Mucosa of descending colon (tissue), 3 donors: ENCODE measurements at regions not wholly inside any gene's neighbourhood (a gene's known extent, or its start where the extent isn't known, plus 50 kb on each side); places are given as distances from the start of the nearest gene placed in this dataset.

Source experiments
- ATAC-seq: fragments of 200-7000 bp; cut with Tn5 transposase; one replicate; pipeline ENCODE4 v1.9.1; 2020; ENCODE audit warnings: mild to moderate bottlenecking, moderate library complexity
- DNase-seq, 3 donors: peaks; one replicate each; pipeline ENCODE4 v3.0.0-alpha.2; 2020
- H3K36me3 ChIP-seq: fragments of 200-600 bp; one replicate; pipeline ENCODE4 v1.8.0; 2021; ENCODE audit warnings: low read depth, mild to moderate bottlenecking
- H3K4me1 ChIP-seq: fragments of 200-600 bp; one replicate; pipeline ENCODE4 v1.8.0; 2021; ENCODE audit warnings: low read depth, mild to moderate bottlenecking
- H3K4me3 ChIP-seq: fragments of 200-600 bp; one replicate; pipeline ENCODE4 v1.8.0; 2021; ENCODE audit warnings: mild to moderate bottlenecking
- H3K9me3 ChIP-seq: fragments of 200-600 bp; one replicate; pipeline ENCODE4 v1.8.0; 2021; ENCODE audit warnings: mild to moderate bottlenecking
- intact Hi-C, 2 donors: fragments of 100-400 bp; cut with DNase I in 1 of 2; cut with micrococcal nuclease in 1 of 2; formaldehyde crosslinking; loops; one replicate each; pipeline versions ENCODE4 v1.11.0 to v1.11.1; 2022; cut with DNase I, micrococcal nuclease
- TF ChIP-seq, protein P1 (sequence below): fragments of 200-600 bp; IDR thresholded peaks from one replicate; pipeline ENCODE4 v1.8.0; 2022; ENCODE audit warnings: antibody characterized with exemption, mild to moderate bottlenecking
- donor health status: DM: no; HTN: no; CAD: no; lungs with moderate emphysema.
- donor health status: DM: no; HTN: no; CAD: no.
- donor health status: DM: no; HTN: yes; CAD: no.

DNA sequence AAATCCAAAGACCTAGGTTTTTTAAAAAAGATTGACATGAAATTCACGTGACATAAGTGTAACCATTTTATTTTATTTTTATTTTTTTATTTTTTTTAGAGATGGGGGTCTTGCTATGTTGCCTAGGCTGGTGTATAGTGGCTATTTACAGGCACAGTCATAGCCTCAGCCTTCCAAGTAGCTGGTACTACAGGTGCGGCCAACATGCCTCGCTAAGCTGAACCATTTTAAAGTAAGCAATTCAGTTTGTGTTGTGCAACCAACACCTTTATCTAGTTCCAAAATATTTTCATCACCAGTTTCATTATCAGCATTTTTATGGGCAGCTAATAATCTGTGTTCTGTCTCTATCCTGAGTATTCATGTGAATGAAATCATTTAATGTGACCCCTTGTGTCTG, 107.5 kb upstream of the ENPEP start:
- H3K9me3 ChIP-seq = no peaks in the 10 kb centered on the region
- no peaks in the 10 kb centered on the region for H3K36me3 ChIP-seq
- no peak overlapping the region for H3K4me3 ChIP-seq
- TF ChIP-seq, protein P1, sequence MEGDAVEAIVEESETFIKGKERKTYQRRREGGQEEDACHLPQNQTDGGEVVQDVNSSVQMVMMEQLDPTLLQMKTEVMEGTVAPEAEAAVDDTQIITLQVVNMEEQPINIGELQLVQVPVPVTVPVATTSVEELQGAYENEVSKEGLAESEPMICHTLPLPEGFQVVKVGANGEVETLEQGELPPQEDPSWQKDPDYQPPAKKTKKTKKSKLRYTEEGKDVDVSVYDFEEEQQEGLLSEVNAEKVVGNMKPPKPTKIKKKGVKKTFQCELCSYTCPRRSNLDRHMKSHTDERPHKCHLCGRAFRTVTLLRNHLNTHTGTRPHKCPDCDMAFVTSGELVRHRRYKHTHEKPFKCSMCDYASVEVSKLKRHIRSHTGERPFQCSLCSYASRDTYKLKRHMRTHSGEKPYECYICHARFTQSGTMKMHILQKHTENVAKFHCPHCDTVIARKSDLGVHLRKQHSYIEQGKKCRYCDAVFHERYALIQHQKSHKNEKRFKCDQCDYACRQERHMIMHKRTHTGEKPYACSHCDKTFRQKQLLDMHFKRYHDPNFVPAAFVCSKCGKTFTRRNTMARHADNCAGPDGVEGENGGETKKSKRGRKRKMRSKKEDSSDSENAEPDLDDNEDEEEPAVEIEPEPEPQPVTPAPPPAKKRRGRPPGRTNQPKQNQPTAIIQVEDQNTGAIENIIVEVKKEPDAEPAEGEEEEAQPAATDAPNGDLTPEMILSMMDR = no peak
- H3K4me1 ChIP-seq = no peaks in the 10 kb centered on the region
- intact Hi-C loops = no loop called here
- no peak for DNase-seq
- no peak for ATAC-seq

DNA sequence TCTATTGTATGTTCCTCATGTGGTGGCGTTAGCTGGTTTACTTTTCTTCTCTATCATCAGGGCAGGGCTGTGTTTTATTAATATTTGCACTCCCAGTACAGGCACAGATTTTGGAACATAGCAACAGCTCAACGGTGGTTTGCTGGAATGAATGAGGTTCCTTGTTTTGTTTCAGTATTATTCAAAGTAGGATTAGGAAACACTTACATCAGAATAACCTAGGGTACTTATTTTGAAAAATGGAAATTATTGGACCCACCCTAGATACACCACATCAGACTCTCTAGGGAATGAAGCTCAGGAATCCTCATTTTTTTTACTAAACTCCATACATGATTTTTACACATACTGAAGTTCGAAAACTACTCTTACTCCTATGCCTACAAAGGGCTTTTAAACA, 108.8 kb upstream of the ENPEP start:
- no peak for DNase-seq
- TF ChIP-seq, protein P1 = no peak
- intact Hi-C loops = no loop called here

DNA sequence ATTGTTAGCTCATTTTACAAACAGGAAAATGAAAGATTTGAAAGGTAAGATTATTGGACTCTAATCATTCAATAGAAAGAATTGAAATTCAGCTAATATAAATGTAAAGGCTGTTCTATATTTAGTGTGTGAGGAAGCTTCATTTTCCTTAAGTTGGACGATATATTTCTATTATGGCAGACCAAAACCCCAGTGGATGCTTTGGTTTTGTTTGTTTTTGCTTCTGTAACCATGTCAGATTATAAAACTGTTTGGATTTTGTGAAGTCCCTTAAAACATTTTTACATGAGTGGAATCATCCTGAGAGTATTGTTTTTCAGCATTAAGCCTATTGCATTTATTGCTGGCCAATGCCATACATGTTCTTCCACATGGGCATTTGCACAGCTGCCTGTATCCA, 110.2 kb upstream of the ENPEP start:
- ATAC-seq = no peak
- Histone ChIP-seq H3K36me3 (no peaks in the 10 kb centered on the region), H3K4me1 (no peaks in the 10 kb centered on the region), H3K9me3 (no peaks in the 10 kb centered on the region), H3K4me3 (no peak overlapping the region)
- no peak for DNase-seq
- TF ChIP-seq, protein P1 = no peak
- intact Hi-C loops = no loop called here

More for the DNA sequence above, 108.8 kb upstream of the ENPEP start:
- Histone ChIP-seq H3K4me3 (no peak overlapping the region), H3K9me3 (no peaks in the 10 kb centered on the region), H3K36me3 (no peaks in the 10 kb centered on the region), H3K4me1 (no peaks in the 10 kb centered on the region)
- ATAC-seq = no peak

DNA sequence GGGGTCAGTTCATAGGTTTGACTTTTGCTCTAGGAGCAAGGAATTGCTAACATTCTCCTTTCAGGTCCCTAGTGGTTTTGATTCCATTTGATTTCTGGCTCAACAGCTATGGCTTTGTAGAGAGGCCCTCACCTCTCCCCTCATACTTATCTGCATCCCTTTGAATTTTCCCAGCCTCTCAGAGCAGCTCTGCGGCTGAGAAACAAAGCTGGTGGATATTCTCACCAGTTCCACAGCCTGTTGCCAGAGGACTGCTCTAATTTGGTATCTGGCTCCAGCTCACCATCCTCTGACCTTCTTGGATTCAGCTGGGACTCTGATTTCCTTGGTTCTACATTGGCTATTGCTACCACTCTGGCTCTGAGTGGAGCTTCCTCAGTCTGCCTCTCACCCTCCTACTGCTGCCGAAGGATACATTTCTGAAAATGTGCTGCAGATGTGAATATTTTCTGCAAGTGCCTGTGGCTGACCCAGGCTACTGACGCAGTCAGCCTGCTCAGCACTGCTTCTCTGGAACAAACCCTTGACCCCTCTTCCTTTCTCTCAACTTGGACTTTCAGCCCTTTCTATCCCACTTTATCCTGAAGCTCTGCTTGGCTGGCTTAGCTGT, 110.9 kb upstream of the ENPEP start:
- intact Hi-C loops = no loop called here
- H3K9me3 ChIP-seq = no peaks in the 10 kb centered on the region
- H3K4me3 ChIP-seq = no peak overlapping the region
- no peaks in the 10 kb centered on the region for H3K4me1 ChIP-seq
- DNase-seq = no peak
- no peaks in the 10 kb centered on the region for H3K36me3 ChIP-seq
- TF ChIP-seq, protein P1 = no peak
- no peak for ATAC-seq

DNA sequence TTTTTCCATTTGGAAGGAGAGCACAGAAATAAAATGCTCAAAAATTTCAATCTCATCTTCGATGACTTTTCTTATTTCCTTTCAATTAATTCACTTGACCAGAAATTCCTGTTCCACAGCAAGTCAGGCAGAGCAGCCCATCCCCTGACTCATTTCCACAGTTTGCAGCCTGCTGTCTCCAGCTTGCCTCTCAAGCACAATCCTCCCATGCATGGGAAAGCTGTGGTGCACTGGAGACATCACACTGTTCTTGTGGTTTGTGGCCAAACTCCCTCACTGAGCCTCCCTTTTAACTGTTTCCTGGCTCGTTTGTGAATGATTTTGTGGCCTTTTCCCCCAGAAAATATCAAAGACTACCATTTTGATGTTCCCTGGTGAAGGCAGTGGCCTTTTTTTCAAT, 114.0 kb upstream of the ENPEP start:
- intact Hi-C loops = no loop called here
- Histone ChIP-seq H3K4me3 (no peak overlapping the region), H3K9me3 (no peaks in the 10 kb centered on the region), H3K4me1 (no peaks in the 10 kb centered on the region), H3K36me3 (no peaks in the 10 kb centered on the region)
- ATAC-seq (no peak), DNase-seq (no peak)
- TF ChIP-seq, protein P1 = no peak

DNA sequence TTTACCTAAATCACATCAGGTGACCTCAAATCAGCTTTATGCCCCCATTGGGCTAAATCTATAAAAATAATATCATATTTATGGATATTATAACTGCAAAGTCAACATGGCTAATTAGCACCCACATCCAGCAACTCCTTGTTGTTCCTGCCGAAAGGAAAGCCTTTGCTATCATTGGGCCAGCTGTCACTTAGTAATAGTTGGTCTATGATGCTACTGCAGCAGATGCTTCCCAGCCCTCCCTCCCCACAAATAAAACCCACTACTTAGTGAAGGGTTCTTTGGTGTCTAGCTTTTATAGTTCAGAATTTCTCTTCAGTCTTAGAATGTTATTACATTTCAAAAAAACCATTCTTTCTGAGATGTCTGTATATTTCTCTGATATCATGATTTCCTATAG, 116.9 kb upstream of the ENPEP start:
- no peak overlapping the region for H3K4me3 ChIP-seq
- TF ChIP-seq, protein P1 = no peak
- DNase-seq = no peak
- H3K4me1 ChIP-seq = no peaks in the 10 kb centered on the region
- no peak for ATAC-seq
- intact Hi-C loops = no loop called here
- H3K36me3 ChIP-seq = no peaks in the 10 kb centered on the region
- no peaks in the 10 kb centered on the region for H3K9me3 ChIP-seq
